ENCODE measurements at regions not wholly inside any gene's neighbourhood (a gene's known extent, or its start where the extent isn't known, plus 50 kb on each side); places are given as distances from the start of the nearest gene placed in this dataset.

GRCh38 chr5:76025790-76026189, 57.4 kb upstream of the SV2C start:
- Histone ChIP-seq H2AFZ (ENCODE audit: insufficient read depth, low read depth, low read length, poor library complexity, severe bottlenecking) (no peak overlapping the region), H3K27ac (ENCODE audit: low read depth in 1 of 2, low read length in 2 of 2) (no peak overlapping the region), H3K27me3 (ENCODE audit: control insufficient read depth in 2 of 2, insufficient read depth in 2 of 2, low read length in 2 of 2) (peaks cover 2 to 4% of the 10 kb centered on the region in 2 donors), H3K9ac (ENCODE audit: insufficient read depth, low read length, poor library complexity, severe bottlenecking) (no peak overlapping the region), H3K36me3 (replicated peaks in 1 of 2; ENCODE audit: control insufficient read depth in 1 of 2, insufficient read depth in 2 of 2, low read length in 2 of 2) (no peaks in the 10 kb centered on the region), H3K4me1 (ENCODE audit: control insufficient read depth in 1 of 2, insufficient read depth in 2 of 2, low read length in 2 of 2) (no peaks in the 10 kb centered on the region), H3K4me3 (replicated peaks in 1 of 3; ENCODE audit: low read depth in 2 of 3, low read length in 3 of 3) (no peak overlapping the region), H3K4me2 (replicated peaks; ENCODE audit: extremely low read depth, low read length, poor library complexity, severe bottlenecking) (no peak overlapping the region), H4K20me1 (ENCODE audit: insufficient read depth, low read length) (no peaks in the 10 kb centered on the region), H3K9me3 (replicated peaks in 1 of 2; ENCODE audit: control insufficient read depth in 1 of 2, insufficient read depth in 1 of 2, low read length in 2 of 2) (no peaks in the 10 kb centered on the region), H3K79me2 (ENCODE audit: insufficient read depth, low read length) (no peaks in the 10 kb centered on the region)
- Mint-ChIP-seq H3K4me1 (no peaks in the 10 kb centered on the region), H3K9me3 (no peaks in the 10 kb centered on the region), H3K36me3 (no peaks in the 10 kb centered on the region), H3K27ac (no peak overlapping the region), H3K4me3 (no peak overlapping the region), H3K27me3 (ENCODE audit: low read depth in 3 of 3) (peaks cover 5 to 12% (median 7%) of the 10 kb centered on the region in 3 donors)
- DNase-seq: no peak
- intact Hi-C loops (cut with micrococcal nuclease): no loop called here
- no peak for TF ChIP-seq CTCF (IDR thresholded peaks at IDR 0.05)

DNA sequence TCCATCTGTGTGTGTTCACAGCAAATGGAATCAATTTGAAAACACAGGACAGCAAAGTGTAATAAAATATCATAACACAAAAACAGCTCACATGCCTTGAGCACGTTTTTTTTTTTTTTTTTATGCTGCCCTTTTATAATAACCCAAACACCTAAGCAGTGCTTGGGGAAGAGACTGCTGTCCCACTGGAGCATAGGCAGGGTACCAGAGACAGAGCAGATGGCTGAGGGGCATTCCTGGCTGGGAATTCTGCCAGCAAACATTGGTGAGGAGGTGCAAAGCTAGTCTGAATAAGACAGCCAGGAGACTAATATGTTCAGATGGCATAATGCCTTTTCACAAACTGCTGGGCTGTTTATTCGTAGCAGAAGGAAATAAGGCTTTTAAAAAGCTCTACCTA, 58.1 kb upstream of the SV2C start:
- Mint-ChIP-seq H3K27ac (no peak overlapping the region), H3K4me3 (peak overlapping the region in 1 of 2 donors; percentile 18), H3K36me3 (no peaks in the 10 kb centered on the region), H3K9me3 (no peaks in the 10 kb centered on the region), H3K4me1 (no peaks in the 10 kb centered on the region), H3K27me3 (ENCODE audit: low read depth in 3 of 3) (peaks cover 6 to 12% (median 9%) of the 10 kb centered on the region in 3 donors)
- Histone ChIP-seq H2AFZ (ENCODE audit: insufficient read depth, low read depth, low read length, poor library complexity, severe bottlenecking) (no peak overlapping the region), H3K4me1 (ENCODE audit: control insufficient read depth in 1 of 2, insufficient read depth in 2 of 2, low read length in 2 of 2) (no peaks in the 10 kb centered on the region), H3K27me3 (ENCODE audit: control insufficient read depth in 2 of 2, insufficient read depth in 2 of 2, low read length in 2 of 2) (peaks cover 0 to 4% of the 10 kb centered on the region in 2 donors), H3K4me3 (replicated peaks in 1 of 3; ENCODE audit: low read depth in 2 of 3, low read length in 3 of 3) (no peak overlapping the region), H3K36me3 (replicated peaks in 1 of 2; ENCODE audit: control insufficient read depth in 1 of 2, insufficient read depth in 2 of 2, low read length in 2 of 2) (no peaks in the 10 kb centered on the region), H4K20me1 (ENCODE audit: insufficient read depth, low read length) (no peaks in the 10 kb centered on the region), H3K79me2 (ENCODE audit: insufficient read depth, low read length) (no peaks in the 10 kb centered on the region), H3K27ac (ENCODE audit: low read depth in 1 of 2, low read length in 2 of 2) (no peak overlapping the region), H3K4me2 (replicated peaks; ENCODE audit: extremely low read depth, low read length, poor library complexity, severe bottlenecking) (no peak overlapping the region), H3K9me3 (replicated peaks in 1 of 2; ENCODE audit: control insufficient read depth in 1 of 2, insufficient read depth in 1 of 2, low read length in 2 of 2) (no peaks in the 10 kb centered on the region), H3K9ac (ENCODE audit: insufficient read depth, low read length, poor library complexity, severe bottlenecking) (no peak overlapping the region)
- intact Hi-C loops (cut with micrococcal nuclease): no loop called here
- no peak for TF ChIP-seq CTCF (IDR thresholded peaks at IDR 0.05)
- no CpG with 5 or more reads among the region's 2 CpGs for WGBS (ENCODE audit: insufficient coverage)
- no peak for DNase-seq
